DMS114 treated with DMSO at 0.1 percent for 48 hours (cell line): ENCODE measurements at regions not wholly inside any gene's neighbourhood (a gene's known extent, or its start where the extent isn't known, plus 50 kb on each side); places are given as distances from the start of the nearest gene placed in this dataset.

Experiments used
- DNase-seq: peaks from one replicate; lab custom pipeline; 2025; ENCODE audit not compliant: unreplicated experiment; lab: John Stamatoyannopoulos, UW

GRCh38 chr9:106632621-106633020, 230.3 kb upstream of the ZNF462 start:
- no peak for DNase-seq

- no peak for DNase-seq
Measured at GRCh38 chr9:106634183-106634582, 228.8 kb upstream of the ZNF462 start.

- no peak for DNase-seq
Measured at GRCh38 chr9:106634641-106635040, 228.3 kb upstream of the ZNF462 start.

- no peak for DNase-seq
Measured at GRCh38 chr9:106637486-106637885, 225.5 kb upstream of the ZNF462 start.

- no peak for DNase-seq
Measured at GRCh38 chr9:106639873-106640568, 222.9 kb upstream of the ZNF462 start.

DNA sequence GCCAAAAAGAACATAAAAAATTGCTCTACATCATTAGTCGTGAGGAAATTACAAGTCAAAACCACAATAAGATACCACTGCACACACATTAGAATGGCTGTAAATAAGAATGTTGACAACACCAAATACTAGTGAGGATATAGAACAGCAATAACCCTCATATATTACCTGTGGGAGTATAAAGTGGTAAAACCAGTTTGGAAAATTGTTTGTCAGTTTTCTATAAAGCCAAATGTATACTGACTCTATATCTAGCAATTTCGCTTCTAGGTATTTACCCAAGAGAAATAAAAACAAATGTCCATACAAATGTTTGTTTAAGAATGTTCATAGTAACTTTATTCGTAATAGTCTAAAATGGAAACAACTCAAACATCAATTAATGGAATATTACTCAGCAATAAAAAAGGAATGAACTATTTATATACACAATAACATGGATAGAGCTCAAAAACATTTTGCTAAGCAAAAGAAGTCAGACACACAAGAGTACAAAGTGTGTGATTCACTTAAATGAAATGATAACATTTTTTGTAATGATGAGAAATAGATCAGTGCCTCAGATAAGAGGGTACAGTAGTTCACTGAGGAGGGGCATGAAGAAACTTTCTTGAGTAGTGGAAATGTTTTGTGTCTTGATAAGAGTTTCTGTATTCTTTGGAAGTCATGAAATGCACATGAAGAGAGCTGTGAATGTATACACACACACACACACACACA, 219.6 kb upstream of the ZNF462 start:
- no peak for DNase-seq

DNA sequence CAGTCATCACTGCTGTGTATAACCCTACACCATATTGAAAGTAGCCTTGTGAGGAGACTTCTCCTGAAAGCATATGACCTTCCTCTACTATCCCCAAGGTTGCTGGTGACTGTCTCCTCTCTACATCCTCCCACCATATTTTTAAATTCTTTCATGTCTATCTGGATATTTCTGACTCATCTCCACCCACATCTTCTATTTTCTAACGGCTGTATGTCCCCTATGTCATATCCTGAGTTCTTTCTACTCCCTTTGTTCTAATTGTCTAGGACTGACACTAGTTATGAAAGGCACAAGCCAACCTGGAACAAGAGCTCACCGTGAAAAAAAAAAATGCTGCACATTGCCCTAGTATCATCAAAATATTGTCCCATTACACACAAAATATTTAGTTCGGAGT, 218.3 kb upstream of the ZNF462 start:
- no peak for DNase-seq

DNA sequence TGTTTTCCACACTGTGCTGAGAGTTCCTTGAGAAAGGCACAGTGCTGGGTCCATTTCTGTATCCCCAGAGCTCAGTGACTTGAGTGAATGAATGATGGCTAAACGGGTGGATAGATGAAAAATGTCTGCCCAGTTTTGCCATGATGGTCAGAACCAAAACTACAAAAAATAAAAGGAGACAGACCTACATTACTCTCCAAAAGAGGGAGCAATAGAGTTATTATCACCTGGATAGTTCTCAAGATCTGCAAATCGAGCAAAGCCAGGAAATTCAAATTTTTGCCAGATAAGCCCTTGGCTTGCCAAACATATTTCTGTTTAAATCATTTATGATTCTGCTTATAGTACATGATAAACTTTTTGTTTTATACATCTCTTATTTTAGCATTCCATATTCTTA, 214.2 kb upstream of the ZNF462 start:
- no peak for DNase-seq

- no peak for DNase-seq
Measured at GRCh38 chr9:106649664-106650063, 213.3 kb upstream of the ZNF462 start.

DNA sequence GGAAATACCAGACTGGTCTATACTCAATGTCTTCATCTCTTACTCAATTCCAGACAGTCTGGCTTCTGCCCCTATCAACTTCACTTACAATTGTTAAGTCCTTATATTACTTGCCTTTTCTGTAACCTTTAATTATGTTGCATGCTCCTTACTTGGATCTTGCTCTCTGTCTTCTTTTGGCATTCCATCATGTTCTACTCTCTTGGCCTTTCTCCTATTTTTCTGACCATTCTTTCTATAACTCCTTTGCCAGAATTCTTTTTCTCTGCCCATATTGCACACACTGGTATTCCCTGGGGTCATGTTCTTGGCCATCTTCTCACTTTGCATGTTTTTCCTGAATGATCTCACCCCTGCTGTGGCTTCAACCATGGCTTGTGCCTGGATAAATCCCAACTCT, 209.8 kb upstream of the ZNF462 start:
- no peak for DNase-seq

- no peak for DNase-seq
Measured at GRCh38 chr9:106655966-106656365, 207.0 kb upstream of the ZNF462 start.

GRCh38 chr9:106657926-106658325, 205.0 kb upstream of the ZNF462 start:
- no peak for DNase-seq

- DNase-seq, result no peak
Measured at GRCh38 chr9:106668534-106668933, 194.4 kb upstream of the ZNF462 start.

GRCh38 chr9:106669835-106670234, 193.1 kb upstream of the ZNF462 start:
- DNase-seq, result no peak

DNA sequence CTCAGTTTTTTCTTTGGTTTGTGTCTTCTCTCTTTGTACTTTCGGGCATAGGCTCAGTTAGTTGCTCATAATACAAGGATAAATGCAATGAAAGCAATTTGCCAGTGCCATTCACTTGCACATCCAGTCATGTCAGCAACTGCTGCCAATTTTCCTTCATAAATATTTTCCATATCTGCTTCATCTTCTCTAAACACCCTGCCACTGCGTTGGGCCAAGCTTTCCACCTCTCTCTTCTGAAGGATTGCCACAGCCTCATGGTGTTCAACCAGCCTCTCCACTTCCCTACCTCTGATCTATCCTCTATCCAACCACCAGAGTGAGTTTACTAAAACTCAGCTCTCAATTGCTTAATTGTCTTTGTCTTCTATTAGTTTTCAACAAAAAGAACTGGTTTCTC, 192.5 kb upstream of the ZNF462 start:
- DNase-seq, result no peak

- no peak for DNase-seq
Measured at GRCh38 chr9:106675780-106676179, 187.2 kb upstream of the ZNF462 start.

DNA sequence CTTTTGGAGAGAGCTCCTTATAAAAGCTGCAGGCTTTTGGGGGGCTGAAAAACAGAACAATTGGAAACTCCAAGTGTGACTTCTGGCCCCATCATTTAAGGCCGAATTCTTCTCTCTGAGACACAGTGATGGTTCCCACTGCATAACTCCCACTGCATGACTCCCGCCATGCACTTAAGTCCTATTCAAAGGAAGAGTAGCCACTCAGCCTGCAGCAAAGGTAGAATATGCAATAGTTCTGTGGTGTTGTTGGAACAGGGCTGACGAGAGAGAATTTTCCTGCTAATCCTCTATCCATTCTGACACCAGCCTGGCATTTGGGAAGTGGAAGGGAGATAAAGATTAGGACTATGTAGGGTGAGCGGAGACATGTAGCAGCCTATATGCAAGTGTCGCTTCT, 185.6 kb upstream of the ZNF462 start:
- DNase-seq, result no peak

DNA sequence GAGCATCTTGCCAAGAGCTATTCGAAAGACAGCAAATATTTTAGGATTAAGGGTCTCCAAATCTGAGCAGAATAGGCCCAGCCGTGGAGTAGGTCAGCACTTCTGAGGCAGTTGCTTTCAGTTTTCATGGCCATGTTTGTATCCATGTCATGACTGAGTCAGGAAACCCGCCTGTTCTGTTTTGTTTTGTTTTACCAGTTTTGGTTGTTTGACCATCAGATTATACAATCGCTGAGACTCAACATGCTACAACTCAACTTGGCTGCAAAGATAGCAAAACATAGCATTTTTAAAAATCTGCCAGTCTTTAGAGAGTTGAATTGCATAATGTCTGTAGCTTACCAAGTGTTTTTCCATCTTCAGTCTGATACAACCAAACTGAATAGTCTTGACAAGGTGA, 185.1 kb upstream of the ZNF462 start:
- DNase-seq, result no peak

DNA sequence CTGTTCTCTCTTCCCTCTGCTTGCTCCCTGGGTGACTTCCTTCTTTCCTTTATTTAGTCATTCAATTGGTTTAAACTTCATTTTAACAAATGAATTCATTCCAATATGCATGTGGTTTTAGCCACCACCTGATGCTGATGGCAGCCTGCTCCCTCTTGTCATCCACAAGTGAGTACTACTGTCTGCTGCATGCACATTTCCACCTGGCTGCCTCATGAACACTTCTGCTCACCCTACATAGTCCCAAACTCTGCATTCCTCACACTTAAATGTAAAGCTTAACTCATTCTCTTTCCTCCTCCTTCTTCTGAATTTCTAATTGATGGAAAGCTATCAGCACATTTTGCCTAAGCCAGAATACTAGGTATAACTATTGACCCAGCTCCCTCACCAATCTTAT, 184.7 kb upstream of the ZNF462 start:
- DNase-seq, result no peak

GRCh38 chr9:106682420-106682819, 180.5 kb upstream of the ZNF462 start:
- no peak for DNase-seq

GRCh38 chr9:106683454-106683853, 179.5 kb upstream of the ZNF462 start:
- no peak for DNase-seq

DNA sequence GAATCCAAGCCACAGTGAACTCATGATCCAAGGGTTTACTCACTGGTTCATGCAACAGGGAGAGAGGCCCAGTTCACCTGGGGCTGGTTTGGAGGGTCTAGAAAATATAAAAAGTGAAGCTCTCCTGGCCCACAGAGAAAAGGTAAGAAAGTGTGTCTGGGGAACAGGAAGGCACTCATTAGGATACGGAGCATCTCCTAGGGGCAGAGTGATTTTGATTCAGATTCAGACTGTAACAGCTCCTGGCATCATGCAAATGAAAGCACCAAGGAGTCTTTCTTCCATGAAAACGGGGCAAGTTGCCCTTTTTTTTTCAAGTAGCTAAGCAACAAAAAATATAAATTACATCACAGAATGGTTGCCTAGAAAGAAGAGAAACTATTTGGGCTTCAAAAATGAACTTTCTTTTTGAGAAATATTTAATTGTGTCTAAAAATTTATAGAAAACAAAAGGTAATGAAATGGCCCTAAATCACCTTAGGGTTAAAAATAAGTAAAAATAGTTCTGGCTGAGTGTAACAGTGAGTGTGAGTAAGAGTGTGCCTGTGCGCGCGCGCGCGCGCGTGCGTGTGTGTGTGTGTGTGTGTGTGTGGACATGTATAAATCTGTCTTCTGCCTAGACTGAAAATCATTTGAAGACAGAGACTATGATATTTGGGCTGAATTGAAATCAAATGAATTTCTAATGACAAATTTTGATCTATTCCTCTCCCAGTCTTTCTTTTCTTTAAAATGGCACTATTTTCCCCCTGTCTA, 177.8 kb upstream of the ZNF462 start:
- no peak for DNase-seq
